HepG2 (cell line): ENCODE measurements at regions not wholly inside any gene's neighbourhood (a gene's known extent, or its start where the extent isn't known, plus 50 kb on each side); places are given as distances from the start of the nearest gene placed in this dataset.

ENCODE experiments used
- ATAC-seq: fragments of 200-7000 bp; cut with Tn5 transposase; 3 replicates; pipeline ENCODE4 v1.9.1; 2020; ENCODE audit warnings: mild to moderate bottlenecking, moderate library complexity
- BruUV-seq: library from RNA; stranded (reverse); fragments of 400-500 nt; replicated peaks from 2 replicates; lab custom pipeline; 2021; lab: Mats Ljungman, UMichigan
- CTCF ChIA-PET: fragments of 300-600 bp; formaldehyde crosslinking; extraction: SDS; loops from one replicate; lab custom pipeline; 2021; ENCODE audit warnings: low total read pairs, inconsistent platforms, low intra/inter-chr PET ratio; lab: Yijun Ruan, JAX
- POLR2A ChIA-PET: fragments of 350-600 bp; sonication (Branson Sonifier 250); formaldehyde crosslinking; loops from one replicate; lab custom pipeline; 2020; ENCODE audit warnings: antibody characterized with exemption, inconsistent platforms; lab: Yijun Ruan, JAX
- DNase-seq: peaks from one replicate; pipeline ENCODE4 v3.0.0-alpha.2; 2015; ENCODE audit warnings: low spot score
- FAIRE-seq: peaks from 3 replicates; lab custom pipeline; 2011; peaks lifted over from hg19 to GRCh38; lab: Jason Lieb, UNC
- H2AFZ ChIP-seq: one replicate; pipeline ENCODE4 v1.6.1; 2011; ENCODE audit warnings: low read length, inconsistent platforms
- H3K27ac ChIP-seq: fragments of 300-600 bp; 3 replicates; pipeline ENCODE4 v1.8.0; 2011; ENCODE audit warnings: mixed run types, mild to moderate bottlenecking, mixed read lengths, low read length, inconsistent platforms; ENCODE audit not compliant: insufficient read depth; ENCODE audit errors: extremely low read length
- H3K27me3 ChIP-seq, 2 experiments: fragments of 200-600 bp in 1 of 2; 2 replicates in 1 of 2; 3 replicates in 1 of 2; pipeline versions ENCODE4 v1.6.0 to v1.8.0; 2011; ENCODE audit warnings: low read length in 2 of 2, mild to moderate bottlenecking in 2 of 2, moderate library complexity in 2 of 2, inconsistent platforms in 1 of 2; ENCODE audit not compliant: insufficient read depth in 2 of 2, control insufficient read depth in 1 of 2
- H3K36me3 ChIP-seq, 2 experiments: fragments of 200-600 bp in 1 of 2; replicated peaks in 1 of 2; 2 replicates in 1 of 2; 3 replicates in 1 of 2; pipeline versions ENCODE4 v1.5.1 to v1.8.0; 2011; ENCODE audit warnings: low read length in 2 of 2, inconsistent platforms in 1 of 2; ENCODE audit not compliant: insufficient read depth in 2 of 2, control insufficient read depth in 1 of 2
- H3K4me1 ChIP-seq: 2 replicates; pipeline ENCODE4 v1.5.1; 2012; ENCODE audit warnings: low read length, inconsistent platforms; ENCODE audit not compliant: insufficient read depth
- H3K4me2 ChIP-seq: 2 replicates; pipeline ENCODE4 v1.6.0; 2011; ENCODE audit warnings: low read depth, low read length, inconsistent platforms
- H3K4me3 ChIP-seq, 3 experiments: fragments of 200-600 bp in 1 of 3; sonication (generic), shearing (Covaris generic) in 1 of 3; replicated peaks in 1 of 3; 2 replicates each; pipeline ENCODE4 v1.5.1; 2011 to 2016; ENCODE audit warnings: low read length in 3 of 3, inconsistent platforms in 2 of 3, low read depth in 2 of 3, mild to moderate bottlenecking in 2 of 3, control low read depth in 1 of 3, mixed read lengths in 1 of 3; ENCODE audit not compliant: insufficient read depth in 1 of 3
- H3K79me2 ChIP-seq: one replicate; pipeline ENCODE4 v1.6.1; 2011; ENCODE audit warnings: low read length, inconsistent platforms; ENCODE audit not compliant: insufficient read depth
- H3K9ac ChIP-seq: 2 replicates; pipeline ENCODE4 v1.6.0; 2011; ENCODE audit warnings: mild to moderate bottlenecking, low read depth, low read length, inconsistent platforms; ENCODE audit not compliant: insufficient read depth
- H3K9me3 ChIP-seq: 2 replicates; pipeline ENCODE4 v1.5.1; 2012; ENCODE audit warnings: mild to moderate bottlenecking, low read length
- H4K20me1 ChIP-seq: 2 replicates; pipeline ENCODE4 v1.6.0; 2011; ENCODE audit warnings: inconsistent platforms, mild to moderate bottlenecking, low read length, moderate library complexity; ENCODE audit not compliant: insufficient read depth
- CHD4 ChIP-seq: fragments of 200-600 bp; sonication (generic); IDR thresholded peaks from 2 replicates; pipeline ENCODE4 v1.7.0; 2017; ENCODE audit warnings: mild to moderate bottlenecking, low read length, borderline replicate concordance
- MED13 ChIP-seq: sonication (generic); formaldehyde crosslinking; IDR thresholded peaks from 2 replicates; pipeline ENCODE4 v1.5.0; 2020; ENCODE audit warnings: missing genetic modification reagents
- MTA1 ChIP-seq: sonication (generic); formaldehyde crosslinking; IDR thresholded peaks from 2 replicates; pipeline ENCODE4 v1.4.0; 2020; ENCODE audit warnings: missing genetic modification reagents, mild to moderate bottlenecking, borderline replicate concordance
- PPARG ChIP-seq: conservative IDR thresholded peaks from 2 replicates; pipeline ENCODE4 v1.6.1; 2016; ENCODE audit warnings: missing biosample characterization, missing genetic modification reagents
- STAG1 ChIP-seq: sonication (generic); formaldehyde crosslinking; IDR thresholded peaks from 2 replicates; pipeline ENCODE4 v1.4.0; 2020; ENCODE audit warnings: missing genetic modification reagents
- ZNF605 ChIP-seq: sonication (generic); formaldehyde crosslinking; IDR thresholded peaks from 2 replicates; pipeline ENCODE4 v1.8.0; 2022; ENCODE audit warnings: mild to moderate bottlenecking, missing genetic modification reagents
- ZNF615 ChIP-seq: sonication (generic); formaldehyde crosslinking; IDR thresholded peaks from 2 replicates; pipeline ENCODE4 v1.5.0; 2020; ENCODE audit warnings: mild to moderate bottlenecking, missing genetic modification reagents, borderline replicate concordance
- WGBS: methylation state at CpG from one replicate; pipeline ENCODE4 v1.1.6; 2017; ENCODE audit warnings: low lambda C conversion rate; 5-methylcytosine and 5-hydroxymethylcytosine counted together
- in situ Hi-C: cut with HindIII; loops from 2 replicates; pipeline ENCODE4 v1.10.0; 2017; ENCODE audit warnings: low pct_unique_long_range_greater_than_20kb; ENCODE audit not compliant: extremely low pct_ligation_motif_present
- intact Hi-C: fragments of 100-400 bp; cut with micrococcal nuclease; formaldehyde crosslinking; loops from one replicate; pipeline ENCODE4 v1.10.0; 2022; ENCODE audit not compliant: unreplicated experiment
- TF ChIP-seq, protein P1 (sequence below): sonication (generic); formaldehyde crosslinking; IDR thresholded peaks from 2 replicates; pipeline ENCODE4 v1.4.0; 2020; ENCODE audit warnings: missing genetic modification reagents
- TF ChIP-seq, protein P2 (sequence below): sonication (generic); formaldehyde crosslinking; IDR thresholded peaks from 2 replicates; pipeline ENCODE4 v1.5.0; 2020; ENCODE audit warnings: mild to moderate bottlenecking, missing genetic modification reagents, moderate library complexity
- TF ChIP-seq, protein P3 (sequence below): sonication (generic); formaldehyde crosslinking; IDR thresholded peaks from 2 replicates; pipeline ENCODE4 v1.4.0; 2020; ENCODE audit warnings: missing genetic modification reagents
- TF ChIP-seq, protein P4 (sequence below), 2 experiments: sonication (generic) in 1 of 2; formaldehyde crosslinking in 1 of 2; IDR thresholded peaks; 2 replicates each; pipeline versions ENCODE4 v1.5.1 to v1.6.1; 2011 to 2020; ENCODE audit warnings: borderline replicate concordance in 1 of 2, low read depth in 1 of 2, low read length in 1 of 2, mild to moderate bottlenecking in 1 of 2, missing genetic modification reagents in 1 of 2, moderate library complexity in 1 of 2

DNA sequence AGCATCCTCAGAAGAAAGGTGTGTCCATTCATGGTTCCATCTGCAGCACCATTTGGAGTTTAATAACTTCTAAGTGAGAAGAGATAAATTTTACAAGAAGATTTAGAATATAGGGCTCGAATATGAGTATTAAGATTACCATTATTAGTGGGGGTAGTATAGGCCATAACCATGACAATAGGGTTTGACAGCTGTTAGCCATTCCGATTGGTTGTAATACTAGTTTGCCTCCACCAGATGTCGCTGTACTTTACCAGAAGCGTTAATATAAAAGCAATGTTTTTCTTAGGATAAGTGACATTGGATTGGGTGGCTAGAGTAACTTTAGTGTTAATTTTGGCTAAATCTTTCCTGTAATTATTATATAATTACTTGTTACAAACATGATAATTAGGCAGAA, 107.5 kb upstream of the SRD5A2 start:
- no peak for DNase-seq
- 13% methylated on average over 4 of the region's 4 CpGs for WGBS
- Histone ChIP-seq H3K79me2 (no peaks in the 10 kb centered on the region), H4K20me1 (no peaks in the 10 kb centered on the region), H3K4me2 (no peak overlapping the region), H2AFZ (no peak overlapping the region), H3K9ac (no peak overlapping the region), H3K9me3 (peaks cover 44% of the 10 kb centered on the region)
- intact Hi-C loops, result no loop called here
- CTCF ChIA-PET, result no interaction called here
- FAIRE-seq, result no peak
- TF ChIP-seq, protein P1, sequence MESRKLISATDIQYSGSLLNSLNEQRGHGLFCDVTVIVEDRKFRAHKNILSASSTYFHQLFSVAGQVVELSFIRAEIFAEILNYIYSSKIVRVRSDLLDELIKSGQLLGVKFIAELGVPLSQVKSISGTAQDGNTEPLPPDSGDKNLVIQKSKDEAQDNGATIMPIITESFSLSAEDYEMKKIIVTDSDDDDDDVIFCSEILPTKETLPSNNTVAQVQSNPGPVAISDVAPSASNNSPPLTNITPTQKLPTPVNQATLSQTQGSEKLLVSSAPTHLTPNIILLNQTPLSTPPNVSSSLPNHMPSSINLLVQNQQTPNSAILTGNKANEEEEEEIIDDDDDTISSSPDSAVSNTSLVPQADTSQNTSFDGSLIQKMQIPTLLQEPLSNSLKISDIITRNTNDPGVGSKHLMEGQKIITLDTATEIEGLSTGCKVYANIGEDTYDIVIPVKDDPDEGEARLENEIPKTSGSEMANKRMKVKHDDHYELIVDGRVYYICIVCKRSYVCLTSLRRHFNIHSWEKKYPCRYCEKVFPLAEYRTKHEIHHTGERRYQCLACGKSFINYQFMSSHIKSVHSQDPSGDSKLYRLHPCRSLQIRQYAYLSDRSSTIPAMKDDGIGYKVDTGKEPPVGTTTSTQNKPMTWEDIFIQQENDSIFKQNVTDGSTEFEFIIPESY (CRISPR knock-in tag), result no peak
- TF ChIP-seq MED13 (CRISPR knock-in tag), result no peak
- no peak for TF ChIP-seq ZNF605 (CRISPR knock-in tag)
- no peak for TF ChIP-seq ZNF615
- no peak for TF ChIP-seq PPARG
- TF ChIP-seq, protein P2, sequence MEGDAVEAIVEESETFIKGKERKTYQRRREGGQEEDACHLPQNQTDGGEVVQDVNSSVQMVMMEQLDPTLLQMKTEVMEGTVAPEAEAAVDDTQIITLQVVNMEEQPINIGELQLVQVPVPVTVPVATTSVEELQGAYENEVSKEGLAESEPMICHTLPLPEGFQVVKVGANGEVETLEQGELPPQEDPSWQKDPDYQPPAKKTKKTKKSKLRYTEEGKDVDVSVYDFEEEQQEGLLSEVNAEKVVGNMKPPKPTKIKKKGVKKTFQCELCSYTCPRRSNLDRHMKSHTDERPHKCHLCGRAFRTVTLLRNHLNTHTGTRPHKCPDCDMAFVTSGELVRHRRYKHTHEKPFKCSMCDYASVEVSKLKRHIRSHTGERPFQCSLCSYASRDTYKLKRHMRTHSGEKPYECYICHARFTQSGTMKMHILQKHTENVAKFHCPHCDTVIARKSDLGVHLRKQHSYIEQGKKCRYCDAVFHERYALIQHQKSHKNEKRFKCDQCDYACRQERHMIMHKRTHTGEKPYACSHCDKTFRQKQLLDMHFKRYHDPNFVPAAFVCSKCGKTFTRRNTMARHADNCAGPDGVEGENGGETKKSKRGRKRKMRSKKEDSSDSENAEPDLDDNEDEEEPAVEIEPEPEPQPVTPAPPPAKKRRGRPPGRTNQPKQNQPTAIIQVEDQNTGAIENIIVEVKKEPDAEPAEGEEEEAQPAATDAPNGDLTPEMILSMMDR, result peak; percentile 67
- TF ChIP-seq, protein P3, sequence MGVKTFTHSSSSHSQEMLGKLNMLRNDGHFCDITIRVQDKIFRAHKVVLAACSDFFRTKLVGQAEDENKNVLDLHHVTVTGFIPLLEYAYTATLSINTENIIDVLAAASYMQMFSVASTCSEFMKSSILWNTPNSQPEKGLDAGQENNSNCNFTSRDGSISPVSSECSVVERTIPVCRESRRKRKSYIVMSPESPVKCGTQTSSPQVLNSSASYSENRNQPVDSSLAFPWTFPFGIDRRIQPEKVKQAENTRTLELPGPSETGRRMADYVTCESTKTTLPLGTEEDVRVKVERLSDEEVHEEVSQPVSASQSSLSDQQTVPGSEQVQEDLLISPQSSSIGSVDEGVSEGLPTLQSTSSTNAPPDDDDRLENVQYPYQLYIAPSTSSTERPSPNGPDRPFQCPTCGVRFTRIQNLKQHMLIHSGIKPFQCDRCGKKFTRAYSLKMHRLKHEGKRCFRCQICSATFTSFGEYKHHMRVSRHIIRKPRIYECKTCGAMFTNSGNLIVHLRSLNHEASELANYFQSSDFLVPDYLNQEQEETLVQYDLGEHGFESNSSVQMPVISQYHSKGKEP (CRISPR knock-in tag), result no peak
- peak; percentile 43 for TF ChIP-seq STAG1 (CRISPR knock-in tag)
- TF ChIP-seq, protein P4, sequence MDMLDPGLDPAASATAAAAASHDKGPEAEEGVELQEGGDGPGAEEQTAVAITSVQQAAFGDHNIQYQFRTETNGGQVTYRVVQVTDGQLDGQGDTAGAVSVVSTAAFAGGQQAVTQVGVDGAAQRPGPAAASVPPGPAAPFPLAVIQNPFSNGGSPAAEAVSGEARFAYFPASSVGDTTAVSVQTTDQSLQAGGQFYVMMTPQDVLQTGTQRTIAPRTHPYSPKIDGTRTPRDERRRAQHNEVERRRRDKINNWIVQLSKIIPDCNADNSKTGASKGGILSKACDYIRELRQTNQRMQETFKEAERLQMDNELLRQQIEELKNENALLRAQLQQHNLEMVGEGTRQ (IDR thresholded peaks at IDR 0.05; ENCODE audit: low read depth, low read length), result no peak
- TF ChIP-seq, protein P4 (CRISPR knock-in tag; IDR thresholded peaks at IDR 0.05; ENCODE audit: borderline replicate concordance), result no peak
- TF ChIP-seq CHD4, result peak; percentile 76
- no peak for TF ChIP-seq MTA1 (CRISPR knock-in tag)
- TF ChIP-seq, all 625 proteins: peak for 3
- no TSS peak for BruUV-seq
- Histone ChIP-seq H3K36me3 (no peaks in the 10 kb centered on the region), H3K4me1 (peaks cover 8% of the 10 kb centered on the region), H3K27ac (no peak overlapping the region), H3K4me3 (no peak overlapping the region), H3K27me3 (no peaks in the 10 kb centered on the region)
- ATAC-seq, result no peak
- POLR2A ChIA-PET, result no interaction called here
- in situ Hi-C loops, result loop anchor here (25.0 kb wide), 2 partner anchors 149 to 449 kb away; no protein-coding TSS in a partner anchor
